ENCODE measurements at regions not wholly inside any gene's neighbourhood (a gene's known extent, or its start where the extent isn't known, plus 50 kb on each side); places are given as distances from the start of the nearest gene placed in this dataset.
"Not testable (repeated sequence)": the region's sequence is repeated elsewhere in the genome, so short reads cannot be mapped to it uniquely, and the experiment has no call there.

DNA sequence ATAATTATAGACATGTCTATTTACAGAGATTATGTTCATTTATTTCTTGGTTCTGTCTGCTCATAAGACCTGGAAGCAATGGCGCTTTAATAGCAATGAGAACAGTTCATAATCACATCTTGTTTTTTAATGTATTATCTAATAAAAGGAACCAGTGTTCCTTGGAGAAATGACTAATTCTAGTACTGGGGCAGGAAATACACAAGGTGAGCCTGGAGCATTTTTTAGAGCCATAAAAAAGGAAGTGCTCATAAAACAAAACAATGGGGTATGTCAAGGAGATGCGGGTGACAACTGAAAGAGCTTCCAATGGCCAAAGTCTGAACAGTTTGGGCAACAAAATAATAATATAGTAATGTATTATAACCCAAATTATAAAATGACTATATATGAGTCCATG lies 531.9 kb upstream of the CHD1 start:
- no peak for DNase-seq (ENCODE audit: low read depth)
- no peak overlapping the region for H3K4me3 ChIP-seq (ENCODE audit: control insufficient read depth, low read depth, low read length)
- TF ChIP-seq, protein P1, sequence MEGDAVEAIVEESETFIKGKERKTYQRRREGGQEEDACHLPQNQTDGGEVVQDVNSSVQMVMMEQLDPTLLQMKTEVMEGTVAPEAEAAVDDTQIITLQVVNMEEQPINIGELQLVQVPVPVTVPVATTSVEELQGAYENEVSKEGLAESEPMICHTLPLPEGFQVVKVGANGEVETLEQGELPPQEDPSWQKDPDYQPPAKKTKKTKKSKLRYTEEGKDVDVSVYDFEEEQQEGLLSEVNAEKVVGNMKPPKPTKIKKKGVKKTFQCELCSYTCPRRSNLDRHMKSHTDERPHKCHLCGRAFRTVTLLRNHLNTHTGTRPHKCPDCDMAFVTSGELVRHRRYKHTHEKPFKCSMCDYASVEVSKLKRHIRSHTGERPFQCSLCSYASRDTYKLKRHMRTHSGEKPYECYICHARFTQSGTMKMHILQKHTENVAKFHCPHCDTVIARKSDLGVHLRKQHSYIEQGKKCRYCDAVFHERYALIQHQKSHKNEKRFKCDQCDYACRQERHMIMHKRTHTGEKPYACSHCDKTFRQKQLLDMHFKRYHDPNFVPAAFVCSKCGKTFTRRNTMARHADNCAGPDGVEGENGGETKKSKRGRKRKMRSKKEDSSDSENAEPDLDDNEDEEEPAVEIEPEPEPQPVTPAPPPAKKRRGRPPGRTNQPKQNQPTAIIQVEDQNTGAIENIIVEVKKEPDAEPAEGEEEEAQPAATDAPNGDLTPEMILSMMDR (conservative IDR thresholded peaks at IDR 0.05; ENCODE audit: control insufficient read depth, insufficient read depth, low read depth, low read length) = no peak

DNA sequence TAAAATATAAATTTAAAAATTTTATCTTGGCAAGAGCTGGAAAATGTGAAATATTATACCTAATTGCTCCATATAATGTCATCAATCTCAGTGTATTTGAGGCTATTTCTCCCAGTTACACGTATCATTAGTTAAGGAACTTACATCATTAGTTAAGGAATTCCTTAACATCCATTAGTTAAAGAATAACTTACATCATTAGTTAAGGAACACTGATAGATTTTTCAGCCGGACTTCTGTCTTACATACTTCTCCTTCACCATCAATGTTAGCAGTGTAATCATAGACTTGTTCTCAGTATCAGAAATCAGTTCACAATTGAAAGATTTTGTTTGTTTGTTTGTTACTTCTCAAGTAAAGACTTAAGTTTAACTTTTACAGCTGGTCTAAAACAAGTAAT lies 524.4 kb upstream of the CHD1 start:
- TF ChIP-seq, protein P1 (conservative IDR thresholded peaks at IDR 0.05; ENCODE audit: control insufficient read depth, insufficient read depth, low read depth, low read length) = no peak
- no peak overlapping the region for H3K4me3 ChIP-seq (ENCODE audit: control insufficient read depth, low read depth, low read length)
- DNase-seq (ENCODE audit: low read depth) = no peak

DNA sequence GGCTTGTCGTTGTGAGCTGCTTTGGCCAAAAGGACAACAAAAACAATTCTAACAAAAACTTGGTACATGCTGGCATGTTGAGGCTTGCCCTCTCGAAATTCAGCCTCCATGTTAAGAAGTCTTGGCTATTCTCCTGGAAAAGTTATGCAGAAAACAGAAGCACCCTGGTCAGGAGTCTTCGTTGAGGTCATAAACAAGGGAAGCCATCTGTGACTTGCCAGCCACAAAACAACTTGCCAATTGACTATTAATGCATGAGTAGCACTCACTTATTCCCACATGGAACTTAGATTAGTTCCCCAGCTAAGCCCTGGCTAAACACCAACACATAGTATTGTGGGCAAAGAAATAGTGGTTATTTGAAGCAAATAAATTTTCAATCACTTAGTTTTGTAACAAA lies 521.0 kb upstream of the CHD1 start:
- peak; percentile 0 for DNase-seq (ENCODE audit: low read depth)
- no peak overlapping the region for H3K4me3 ChIP-seq (ENCODE audit: control insufficient read depth, low read depth, low read length)
- TF ChIP-seq, protein P1 (conservative IDR thresholded peaks at IDR 0.05; ENCODE audit: control insufficient read depth, insufficient read depth, low read depth, low read length) = no peak

DNA sequence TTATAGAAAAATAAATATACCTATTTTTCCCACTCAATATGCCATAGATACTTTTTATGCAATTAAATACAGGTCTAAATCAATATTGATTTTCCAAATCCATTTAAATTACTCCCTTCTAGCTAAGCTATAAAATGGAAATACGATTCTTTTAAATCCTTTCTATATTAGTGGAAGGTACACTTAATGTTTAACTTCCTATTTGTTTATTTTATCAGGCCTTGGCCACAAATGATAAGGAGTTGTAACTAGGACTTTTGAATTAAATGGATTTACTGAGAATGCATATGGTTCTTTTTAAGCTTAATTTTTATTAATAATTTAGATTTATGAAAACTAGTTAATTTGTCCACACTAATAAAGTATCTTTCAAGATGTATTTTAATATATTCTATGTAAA lies 517.0 kb upstream of the CHD1 start:
- no peak for DNase-seq (ENCODE audit: low read depth)
- H3K4me3 ChIP-seq (ENCODE audit: control insufficient read depth, low read depth, low read length) = no peak overlapping the region
- TF ChIP-seq, protein P1 (conservative IDR thresholded peaks at IDR 0.05; ENCODE audit: control insufficient read depth, insufficient read depth, low read depth, low read length) = no peak

DNA sequence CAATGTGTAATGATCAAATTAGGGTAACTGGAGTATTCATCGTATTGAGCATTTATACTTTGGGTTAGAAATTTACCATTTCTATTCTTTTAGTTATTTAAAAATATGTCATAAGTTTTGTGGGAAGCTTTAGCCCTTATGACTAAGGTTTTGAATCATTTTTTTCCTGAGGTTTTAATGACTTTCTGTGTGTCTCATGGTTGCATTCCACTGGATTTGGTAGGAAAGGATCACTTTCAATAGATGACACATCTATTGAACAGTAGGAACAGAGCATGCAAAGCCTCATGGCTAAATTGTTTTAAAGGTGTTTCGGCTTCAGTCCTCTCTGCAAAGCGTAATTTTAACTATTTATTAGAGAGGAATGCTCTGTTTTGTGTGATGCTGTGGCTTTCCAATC lies 512.4 kb upstream of the CHD1 start:
- TF ChIP-seq, protein P1 (conservative IDR thresholded peaks at IDR 0.05; ENCODE audit: control insufficient read depth, insufficient read depth, low read depth, low read length) = no peak
- H3K4me3 ChIP-seq (ENCODE audit: control insufficient read depth, low read depth, low read length) = no peak overlapping the region
- no peak for DNase-seq (ENCODE audit: low read depth)

DNA sequence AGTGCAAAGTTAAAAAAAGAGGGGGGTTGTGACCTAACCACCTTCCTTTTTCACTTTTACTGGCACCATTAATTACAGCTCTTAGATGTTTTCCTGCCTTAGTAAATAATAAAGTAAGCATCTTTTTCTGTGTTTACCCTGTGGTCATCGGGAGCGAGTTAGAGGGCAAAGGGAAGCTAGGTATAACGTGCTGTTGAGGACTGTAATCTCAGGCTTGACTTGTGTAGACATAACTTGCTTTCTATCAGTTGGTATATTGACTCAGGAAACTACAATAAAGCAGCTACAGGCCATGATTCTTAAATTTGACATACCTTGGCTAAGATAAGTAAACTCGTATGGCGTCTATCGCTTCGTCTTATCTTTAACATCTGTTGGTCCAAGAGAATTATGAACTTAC lies 509.8 kb upstream of the CHD1 start:
- DNase-seq (ENCODE audit: low read depth) = no peak
- TF ChIP-seq, protein P1 (conservative IDR thresholded peaks at IDR 0.05; ENCODE audit: control insufficient read depth, insufficient read depth, low read depth, low read length) = no peak
- H3K4me3 ChIP-seq (ENCODE audit: control insufficient read depth, low read depth, low read length) = no peak overlapping the region

DNA sequence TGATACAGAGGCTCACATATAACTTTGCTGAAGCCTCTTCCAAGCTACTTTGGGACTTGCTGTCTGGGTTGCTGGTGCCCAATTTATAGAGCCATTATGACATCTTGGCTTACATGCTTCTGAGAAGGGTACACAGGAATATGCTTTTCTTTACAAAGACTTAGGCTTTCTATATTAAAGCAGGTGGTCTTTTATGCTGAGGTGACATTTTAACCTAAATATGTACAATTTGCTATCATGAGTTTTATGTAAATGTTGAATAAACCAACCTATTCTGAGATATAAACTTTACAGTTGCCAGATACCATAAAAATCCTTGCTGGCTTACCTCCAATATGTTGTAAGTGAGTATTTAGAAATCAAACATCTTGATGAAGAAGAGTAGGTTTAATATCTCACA lies 509.2 kb upstream of the CHD1 start:
- no peak overlapping the region for H3K4me3 ChIP-seq (ENCODE audit: control insufficient read depth, low read depth, low read length)
- TF ChIP-seq, protein P1 (conservative IDR thresholded peaks at IDR 0.05; ENCODE audit: control insufficient read depth, insufficient read depth, low read depth, low read length) = no peak
- no peak for DNase-seq (ENCODE audit: low read depth)

DNA sequence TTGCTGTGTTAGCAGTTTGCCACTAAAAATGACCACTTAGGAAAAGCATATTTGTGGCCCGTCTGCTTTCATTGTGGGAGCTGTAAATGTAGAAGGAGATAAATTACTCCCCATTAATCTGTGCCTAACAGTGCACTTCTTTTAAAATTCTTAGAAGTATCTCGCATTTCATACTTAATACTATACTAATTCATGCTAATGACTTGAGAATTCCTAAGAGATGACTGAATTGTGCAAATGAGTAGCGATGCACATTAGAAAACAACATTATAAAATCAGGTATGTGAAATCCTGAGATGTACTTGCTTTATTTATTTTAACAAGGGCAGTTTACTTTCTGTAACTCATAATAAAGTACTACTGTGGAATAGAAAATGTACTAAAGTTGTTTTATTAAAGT lies 494.6 kb upstream of the CHD1 start:
- H3K4me3 ChIP-seq (ENCODE audit: control insufficient read depth, low read depth, low read length); DNase-seq (ENCODE audit: low read depth): not testable (repeated sequence)

DNA sequence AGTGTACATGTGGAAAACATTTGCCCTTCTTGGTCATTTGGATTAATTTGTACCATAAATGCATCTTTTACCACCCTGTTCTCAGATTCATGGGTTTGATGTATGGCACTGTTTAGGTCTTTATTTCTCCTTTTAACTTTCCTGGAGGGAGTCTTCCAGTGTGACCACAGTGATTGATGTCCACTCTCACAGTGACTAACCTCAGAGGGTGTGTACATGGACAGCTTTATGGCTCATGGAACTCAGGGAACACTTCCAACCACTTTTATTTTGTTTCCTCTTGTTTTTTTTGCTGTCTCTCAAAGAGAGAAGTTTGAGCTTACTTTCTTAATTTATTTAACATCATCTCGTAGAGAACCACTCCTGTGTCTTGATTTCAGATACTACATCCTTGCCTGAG lies 489.8 kb upstream of the CHD1 start:
- not testable (repeated sequence) for DNase-seq (ENCODE audit: low read depth); H3K4me3 ChIP-seq (ENCODE audit: control insufficient read depth, low read depth, low read length)

DNA sequence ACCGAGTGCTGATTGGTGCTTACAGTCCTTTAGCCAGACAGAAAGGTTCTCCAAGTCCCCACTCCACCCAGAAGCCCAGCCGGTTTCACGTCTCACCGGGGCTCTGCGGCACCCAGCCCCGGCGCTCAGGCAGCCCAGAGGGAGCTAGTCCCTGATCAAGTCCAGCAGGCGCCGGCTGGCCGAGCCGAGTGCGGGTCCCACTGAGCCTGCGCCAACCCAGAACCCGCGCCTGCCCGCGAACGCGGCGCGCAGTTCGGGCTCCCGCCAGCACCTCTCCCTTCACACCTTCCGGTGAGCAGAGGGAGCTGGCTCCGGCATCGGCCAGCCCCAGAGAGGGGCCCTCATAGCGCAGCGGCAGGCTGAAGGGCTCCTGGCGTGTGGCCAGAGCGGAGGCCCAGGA lies 481.6 kb upstream of the CHD1 start:
- H3K4me3 ChIP-seq (ENCODE audit: control insufficient read depth, low read depth, low read length); DNase-seq (ENCODE audit: low read depth): not testable (repeated sequence)

All from fibroblast of mammary gland (primary cell).